Stomach (tissue), 8 donors: ENCODE measurements at regions not wholly inside any gene's neighbourhood (a gene's known extent, or its start where the extent isn't known, plus 50 kb on each side); places are given as distances from the start of the nearest gene placed in this dataset.
A peak's percentile ranks its signal among the peaks of the same experiment; 100 is the strongest.
"Not testable (repeated sequence)": the region's sequence is repeated elsewhere in the genome, so short reads cannot be mapped to it uniquely, and the experiment has no call there.

ENCODE experiments used
- DNase-seq, 2 donors: peaks; one replicate each; pipeline versions ENCODE4 v3.0.0 to v3.0.0-alpha.2; 2013 to 2019
- H3K27ac ChIP-seq, 5 donors: fragments of 200-600 bp in 4 of 5; sonication (generic) in 4 of 5; one replicate each; pipeline ENCODE4 v1.5.1; 2013 to 2019; ENCODE audit warnings: mild to moderate bottlenecking in 1 of 5, moderate library complexity in 1 of 5
- H3K27me3 ChIP-seq, 3 donors: fragments of 200-600 bp; sonication (generic); one replicate each; pipeline ENCODE4 v1.5.1; 2017 to 2019; ENCODE audit warnings: mixed run types in 1 of 3
- H3K36me3 ChIP-seq, 4 donors: fragments of 200-600 bp; sonication (generic); 1 replicate in 3 of 4; 2 replicates in 1 of 4; pipeline ENCODE4 v1.5.1; 2016 to 2019
- H3K4me1 ChIP-seq, 4 donors: fragments of 200-600 bp; sonication (generic); one replicate each; pipeline ENCODE4 v1.5.1; 2016 to 2019
- H3K4me3 ChIP-seq, 4 donors: fragments of 200-600 bp; sonication (generic) in 3 of 4; one replicate each; pipeline ENCODE4 v1.5.1; 2016 to 2019; ENCODE audit warnings: mild to moderate bottlenecking in 1 of 4
- H3K9me3 ChIP-seq, 4 donors: fragments of 200-600 bp; sonication (generic); one replicate each; pipeline ENCODE4 v1.5.1; 2016 to 2019
- EP300 ChIP-seq: sonication (generic); formaldehyde crosslinking; IDR thresholded peaks from one replicate; pipeline ENCODE4 v1.6.1; 2017; ENCODE audit warnings: antibody characterized with exemption
- POLR2A ChIP-seq, 4 donors: fragments of 450-650 bp; IDR thresholded peaks; one replicate each; pipeline ENCODE4 v1.6.1; 2016; ENCODE audit warnings: antibody characterized with exemption in 4 of 4, control low read depth in 2 of 4, mild to moderate bottlenecking in 1 of 4, moderate library complexity in 1 of 4
- POLR2AphosphoS5 ChIP-seq, 3 donors: sonication (generic); formaldehyde crosslinking; IDR thresholded peaks; one replicate each; pipeline ENCODE4 v1.6.1; 2016; ENCODE audit warnings: antibody characterized with exemption in 3 of 3
- WGBS, 5 donors: extraction: QIAGEN DNeasy Blood & Tissue Kit in 3 of 5; methylation state at CpG; one replicate each; pipeline versions ENCODE4 v1.1.5 to v1.1.7; 2013 to 2018; 5-methylcytosine and 5-hydroxymethylcytosine counted together
- intact Hi-C: fragments of 100-400 bp; cut with DNase I; formaldehyde crosslinking; loops from one replicate; pipeline ENCODE4 v1.15.1; 2023; ENCODE audit warnings: low total_unique reads
- TF ChIP-seq, protein P1 (sequence below), 7 experiments: fragments of 450-650 bp in 4 of 7; fragments of 200-600 bp in 3 of 7; sonication (generic) in 3 of 7; IDR thresholded peaks; one replicate each; pipeline ENCODE4 v1.5.1; 2016 to 2019; ENCODE audit warnings: antibody characterized with exemption in 7 of 7, control low read depth in 2 of 7, mild to moderate bottlenecking in 1 of 7
- donor health status: healthy with polysubstance abuse.
- donor health status: Bipolar disorder and iron deficiency.
- donor health status: healthy.

DNA sequence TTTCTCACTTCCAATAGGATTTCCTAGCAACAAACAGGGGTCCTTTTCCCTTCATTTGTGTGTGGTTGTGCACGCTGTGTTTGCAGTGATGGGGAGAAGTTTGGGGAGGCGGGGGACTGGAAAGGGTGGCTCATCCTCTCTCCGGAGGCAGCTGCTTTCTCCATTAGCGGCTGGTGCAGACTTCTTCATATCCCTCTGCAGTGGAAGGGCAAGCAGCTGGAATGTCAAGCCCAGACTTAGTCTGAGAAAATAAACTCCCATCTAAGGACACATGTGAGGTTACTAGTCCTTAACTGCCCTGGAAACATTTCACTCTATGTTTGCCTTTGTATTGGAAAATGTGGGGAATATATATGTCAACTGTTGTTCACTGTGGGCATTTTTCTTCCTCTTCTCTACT, 467.0 kb upstream of the RASGRP1 start:
- H3K4me1 ChIP-seq: no peaks in the 10 kb centered on the region
- H3K4me3 ChIP-seq: no peak overlapping the region
- DNase-seq: peak in 1 of 2 donors; percentile 34
- no peaks in the 10 kb centered on the region for H3K36me3 ChIP-seq
- H3K27ac ChIP-seq: no peak overlapping the region
- TF ChIP-seq EP300: no peak
- no peak for TF ChIP-seq POLR2A (IDR thresholded peaks at IDR 0.05)
- TF ChIP-seq POLR2AphosphoS5 (IDR thresholded peaks at IDR 0.05): no peak
- TF ChIP-seq, protein P1, sequence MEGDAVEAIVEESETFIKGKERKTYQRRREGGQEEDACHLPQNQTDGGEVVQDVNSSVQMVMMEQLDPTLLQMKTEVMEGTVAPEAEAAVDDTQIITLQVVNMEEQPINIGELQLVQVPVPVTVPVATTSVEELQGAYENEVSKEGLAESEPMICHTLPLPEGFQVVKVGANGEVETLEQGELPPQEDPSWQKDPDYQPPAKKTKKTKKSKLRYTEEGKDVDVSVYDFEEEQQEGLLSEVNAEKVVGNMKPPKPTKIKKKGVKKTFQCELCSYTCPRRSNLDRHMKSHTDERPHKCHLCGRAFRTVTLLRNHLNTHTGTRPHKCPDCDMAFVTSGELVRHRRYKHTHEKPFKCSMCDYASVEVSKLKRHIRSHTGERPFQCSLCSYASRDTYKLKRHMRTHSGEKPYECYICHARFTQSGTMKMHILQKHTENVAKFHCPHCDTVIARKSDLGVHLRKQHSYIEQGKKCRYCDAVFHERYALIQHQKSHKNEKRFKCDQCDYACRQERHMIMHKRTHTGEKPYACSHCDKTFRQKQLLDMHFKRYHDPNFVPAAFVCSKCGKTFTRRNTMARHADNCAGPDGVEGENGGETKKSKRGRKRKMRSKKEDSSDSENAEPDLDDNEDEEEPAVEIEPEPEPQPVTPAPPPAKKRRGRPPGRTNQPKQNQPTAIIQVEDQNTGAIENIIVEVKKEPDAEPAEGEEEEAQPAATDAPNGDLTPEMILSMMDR (IDR thresholded peaks at IDR 0.05): no peak
- WGBS, 5 donors: 53 to 73% (median 69%) methylated on average over 4 of the region's 4 CpGs
- H3K27me3 ChIP-seq: no peaks in the 10 kb centered on the region
- no peaks in the 10 kb centered on the region for H3K9me3 ChIP-seq
- intact Hi-C loops: no loop called here

DNA sequence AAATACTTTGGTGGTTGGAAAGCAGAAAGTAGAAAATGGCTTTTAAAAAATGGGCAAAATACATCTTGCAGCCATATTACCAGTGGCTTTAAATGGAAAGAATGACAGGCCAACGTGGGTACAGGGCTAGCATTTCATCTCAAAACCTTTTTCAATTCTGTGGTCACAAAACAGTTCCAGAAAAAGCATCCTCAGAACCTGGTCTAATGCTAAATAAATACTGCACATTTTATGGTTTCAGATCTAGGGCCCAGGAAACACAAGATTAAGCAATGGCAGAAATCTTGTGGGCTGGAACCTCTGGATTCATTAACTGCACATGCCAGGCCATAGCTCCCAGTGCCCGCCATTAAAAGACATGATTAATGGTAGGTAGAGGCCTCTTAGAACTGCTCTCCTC, 470.2 kb upstream of the RASGRP1 start:
- no peaks in the 10 kb centered on the region for H3K27me3 ChIP-seq
- H3K27ac ChIP-seq: no peak overlapping the region
- DNase-seq: no peak
- no peaks in the 10 kb centered on the region for H3K4me1 ChIP-seq
- H3K9me3 ChIP-seq: no peaks in the 10 kb centered on the region
- no peaks in the 10 kb centered on the region for H3K36me3 ChIP-seq
- intact Hi-C loops: no loop called here
- TF ChIP-seq POLR2A (IDR thresholded peaks at IDR 0.05) (no peak), EP300 (no peak), POLR2AphosphoS5 (IDR thresholded peaks at IDR 0.05) (no peak)
- TF ChIP-seq, protein P1 (IDR thresholded peaks at IDR 0.05): no peak
- 76 to 96% (median 85%) methylated on average over 2 of the region's 2 CpGs for WGBS, 5 donors
- H3K4me3 ChIP-seq: no peak overlapping the region

DNA sequence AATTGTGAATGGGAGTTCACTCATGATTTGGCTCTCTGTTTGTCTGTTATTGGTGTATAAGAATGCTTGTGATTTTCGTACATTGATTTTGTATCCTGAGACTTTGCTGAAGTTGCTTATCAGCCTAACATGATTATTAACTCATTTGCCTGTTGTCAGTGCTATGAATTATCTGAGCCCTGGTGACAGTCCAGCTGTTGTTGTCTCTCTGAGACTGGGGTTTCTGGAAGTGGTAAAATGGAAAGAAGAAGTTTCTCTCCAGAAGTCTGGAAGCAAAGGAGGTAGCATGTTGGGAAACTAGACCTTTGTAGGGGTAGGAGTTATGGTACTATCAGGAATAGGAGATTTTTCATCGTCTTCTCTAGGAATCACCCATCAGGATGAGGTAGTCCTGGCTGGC, 473.0 kb upstream of the RASGRP1 start:
- intact Hi-C loops, H3K4me3 ChIP-seq, H3K4me1 ChIP-seq, H3K9me3 ChIP-seq, H3K27me3 ChIP-seq, DNase-seq, H3K27ac ChIP-seq, H3K36me3 ChIP-seq: not testable (repeated sequence)
- WGBS, 5 donors: 89 to 94% (median 91%) methylated on average over 2 of the region's 2 CpGs

DNA sequence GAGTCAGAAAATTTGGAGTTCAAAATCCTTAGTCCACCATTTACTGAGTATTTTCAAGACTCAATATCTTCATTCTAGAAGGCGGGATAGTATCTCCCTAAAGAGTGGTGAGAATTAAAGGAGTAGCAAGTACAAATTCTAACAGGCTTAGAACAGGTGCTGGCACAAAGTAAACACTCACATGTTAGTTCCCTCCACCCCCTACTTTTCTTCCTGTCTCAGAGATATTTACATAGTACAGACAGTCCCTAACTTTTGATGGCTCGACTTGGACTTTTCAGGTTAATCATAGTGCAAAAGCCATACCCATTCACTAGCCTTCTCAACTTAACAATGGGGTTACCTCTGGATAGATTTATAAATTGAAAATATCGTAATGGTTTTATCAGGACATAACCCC, 476.2 kb upstream of the RASGRP1 start:
- intact Hi-C loops: no loop called here
- no peak for DNase-seq
- Histone ChIP-seq H3K27ac (no peak overlapping the region), H3K9me3 (no peaks in the 10 kb centered on the region), H3K4me1 (no peaks in the 10 kb centered on the region), H3K36me3 (no peaks in the 10 kb centered on the region), H3K4me3 (no peak overlapping the region), H3K27me3 (no peaks in the 10 kb centered on the region)
- TF ChIP-seq POLR2AphosphoS5 (IDR thresholded peaks at IDR 0.05) (no peak), POLR2A (IDR thresholded peaks at IDR 0.05) (no peak), EP300 (no peak)
- TF ChIP-seq, protein P1 (IDR thresholded peaks at IDR 0.05): no peak
- WGBS, 5 donors: 69 to 86% (median 78%) methylated on average over 3 of the region's 3 CpGs

DNA sequence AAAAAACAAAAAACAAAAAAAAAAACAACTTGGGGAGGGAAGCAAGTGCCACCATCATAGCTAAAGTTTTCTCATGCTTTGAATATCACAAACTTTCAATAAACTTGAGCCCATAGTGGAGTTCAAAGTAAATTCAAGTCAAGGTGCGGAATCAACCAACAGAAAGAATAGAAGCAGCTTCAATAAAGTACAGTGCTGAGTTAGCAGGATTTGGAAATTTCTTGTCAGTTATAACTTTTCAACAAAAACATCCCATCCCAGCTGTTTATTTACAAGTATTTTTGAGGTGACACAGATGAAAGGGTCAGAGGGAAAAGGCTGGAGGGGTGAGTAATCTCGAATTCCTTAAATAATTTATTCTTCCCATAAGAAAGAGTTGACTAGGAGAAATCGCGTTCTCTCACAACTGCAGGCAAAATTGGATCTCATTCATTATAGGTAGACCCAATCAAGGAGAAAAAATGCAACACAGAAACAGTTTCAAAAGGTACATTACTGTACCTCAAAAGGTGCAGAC, 477.4 kb upstream of the RASGRP1 start:
- TF ChIP-seq POLR2AphosphoS5 (IDR thresholded peaks at IDR 0.05): no peak
- no peak for TF ChIP-seq POLR2A (IDR thresholded peaks at IDR 0.05)
- TF ChIP-seq, protein P1 (IDR thresholded peaks at IDR 0.05): no peak
- no peak for TF ChIP-seq EP300
- H3K4me3 ChIP-seq: no peak overlapping the region
- DNase-seq: no peak
- H3K36me3 ChIP-seq: no peaks in the 10 kb centered on the region
- WGBS, 5 donors: 75 to 85% (median 83%) methylated on average over 4 of the region's 4 CpGs
- intact Hi-C loops: no loop called here
- H3K4me1 ChIP-seq: no peaks in the 10 kb centered on the region
- H3K27me3 ChIP-seq: no peaks in the 10 kb centered on the region
- no peaks in the 10 kb centered on the region for H3K9me3 ChIP-seq
- no peak overlapping the region for H3K27ac ChIP-seq
